Stimulated activated naive CD8-positive, alpha-beta T cell treated with anti-CD3 and anti-CD28 coated beads, Interleukin-15, amount 100 ng/mL, for 72 hours (primary cell): ENCODE measurements at regions not wholly inside any gene's neighbourhood (a gene's known extent, or its start where the extent isn't known, plus 50 kb on each side); places are given as distances from the start of the nearest gene placed in this dataset.

Source experiments
- ATAC-seq: fragments of 150-1000 bp; cut with Tn5 transposase; 2 replicates; pipeline ENCODE4 v1.10.0; 2021; ENCODE audit warnings: mild to moderate bottlenecking, moderate library complexity
- DNase-seq, 2 donors: peaks; one replicate each; pipeline ENCODE4 v3.0.0; 2021 to 2022
- H3K27ac Mint-ChIP-seq, 2 donors: one replicate each; pipeline ENCODE4 v1.8.0; 2022; ENCODE audit warnings: mild to moderate bottlenecking in 2 of 2, mixed read lengths in 2 of 2, moderate library complexity in 2 of 2
- H3K27me3 Mint-ChIP-seq: one replicate; pipeline ENCODE4 v1.8.0; 2022; ENCODE audit warnings: mixed read lengths
- H3K4me1 Mint-ChIP-seq: one replicate; pipeline ENCODE4 v1.8.0; 2022; ENCODE audit warnings: mild to moderate bottlenecking, mixed read lengths
- H3K4me3 Mint-ChIP-seq, 2 donors: one replicate each; pipeline ENCODE4 v1.8.0; 2022; ENCODE audit warnings: mild to moderate bottlenecking in 2 of 2, mixed read lengths in 2 of 2, moderate library complexity in 1 of 2
- H3K9me3 Mint-ChIP-seq, 2 donors: one replicate each; pipeline ENCODE4 v1.8.0; 2022; ENCODE audit warnings: mixed read lengths in 2 of 2

- no peak overlapping the region for H3K27ac Mint-ChIP-seq
- H3K4me3 Mint-ChIP-seq = no peak overlapping the region
- no peaks in the 10 kb centered on the region for H3K4me1 Mint-ChIP-seq
- no peaks in the 10 kb centered on the region for H3K27me3 Mint-ChIP-seq
- ATAC-seq (no peak), DNase-seq (no peak)
- H3K9me3 Mint-ChIP-seq = peaks cover 25 to 32% of the 10 kb centered on the region in 2 donors
Observed at GRCh38 chr4:71630803-71631202, 153.1 kb downstream of the GC start.

GRCh38 chr4:71625005-71625404 lies 158.9 kb downstream of the GC start:
- Mint-ChIP-seq H3K9me3 (peaks cover 26 to 37% of the 10 kb centered on the region in 2 donors), H3K4me1 (no peaks in the 10 kb centered on the region), H3K4me3 (no peak overlapping the region), H3K27ac (no peak overlapping the region), H3K27me3 (no peaks in the 10 kb centered on the region)
- DNase-seq = no peak
- no peak for ATAC-seq
